ENCODE measurements at regions not wholly inside any gene's neighbourhood (a gene's known extent, or its start where the extent isn't known, plus 50 kb on each side); places are given as distances from the start of the nearest gene placed in this dataset.

- peaks cover 100% of the 10 kb centered on the region for H4K20me1 ChIP-seq
- no peaks in the 10 kb centered on the region for H3K27me3 ChIP-seq
- no peak for TF ChIP-seq Cebpa-rat (IDR thresholded peaks at IDR 0.05)
- H3K9me3 ChIP-seq = no peaks in the 10 kb centered on the region
- H3K9ac ChIP-seq = no peak overlapping the region
- no peak overlapping the region for H3K27ac ChIP-seq
- H3K36me3 ChIP-seq = peaks cover 38% of the 10 kb centered on the region
- peak overlapping the region; percentile 1; the same call in 1 of the 2 replicates for H3K4me2 ChIP-seq
- H3K4me1 ChIP-seq = peaks cover 30% of the 10 kb centered on the region
- H3K4me3 ChIP-seq = no peak overlapping the region
Observed at GRCh38 chr3:72437661-72438406, 410.4 kb downstream of the SHQ1 start.

- no peaks in the 10 kb centered on the region for H3K9me3 ChIP-seq
- H3K27me3 ChIP-seq = no peaks in the 10 kb centered on the region
- H3K9ac ChIP-seq = no peak overlapping the region
- no peak overlapping the region for H3K27ac ChIP-seq
- TF ChIP-seq Cebpa-rat (IDR thresholded peaks at IDR 0.05) = no peak
- peaks cover 38% of the 10 kb centered on the region for H3K36me3 ChIP-seq
- H4K20me1 ChIP-seq = peaks cover 100% of the 10 kb centered on the region
- no peak overlapping the region for H3K4me3 ChIP-seq
- H3K4me1 ChIP-seq = peaks cover 25% of the 10 kb centered on the region
- no peak overlapping the region for H3K4me2 ChIP-seq
Observed at GRCh38 chr3:72436863-72437592, 411.2 kb downstream of the SHQ1 start.

- TF ChIP-seq Cebpa-rat (IDR thresholded peaks at IDR 0.05) = no peak
- Histone ChIP-seq H3K27me3 (no peaks in the 10 kb centered on the region), H3K9ac (no peak overlapping the region), H3K36me3 (peaks cover 26% of the 10 kb centered on the region), H3K4me1 (peaks cover 13% of the 10 kb centered on the region), H3K4me2 (no peak overlapping the region), H3K27ac (no peak overlapping the region), H3K4me3 (no peak overlapping the region), H3K9me3 (no peaks in the 10 kb centered on the region), H4K20me1 (peaks cover 99% of the 10 kb centered on the region)
Observed at GRCh38 chr3:72434296-72434695, 413.9 kb downstream of the SHQ1 start.

GRCh38 chr3:72432246-72432645 lies 416.0 kb downstream of the SHQ1 start:
- Histone ChIP-seq H3K9me3 (no peaks in the 10 kb centered on the region), H3K36me3 (peaks cover 6% of the 10 kb centered on the region; the same call in 1 of the 2 replicates), H3K4me1 (peaks cover 11% of the 10 kb centered on the region; the same call in 1 of the 2 replicates), H3K4me2 (no peak overlapping the region), H3K9ac (no peak overlapping the region), H3K4me3 (no peak overlapping the region), H3K27ac (no peak overlapping the region), H4K20me1 (peaks cover 99% of the 10 kb centered on the region), H3K27me3 (no peaks in the 10 kb centered on the region)
- no peak for TF ChIP-seq Cebpa-rat (IDR thresholded peaks at IDR 0.05)

GRCh38 chr3:72429589-72430353 lies 418.5 kb downstream of the SHQ1 start:
- Histone ChIP-seq H3K27me3 (no peaks in the 10 kb centered on the region), H3K4me1 (peaks cover 28% of the 10 kb centered on the region)

GRCh38 chr3:72428803-72429202 lies 419.4 kb downstream of the SHQ1 start:
- no peaks in the 10 kb centered on the region for H3K27me3 ChIP-seq
- no peaks in the 10 kb centered on the region for H3K36me3 ChIP-seq
- H3K4me3 ChIP-seq = no peak overlapping the region
- H3K9ac ChIP-seq = no peak overlapping the region
- H3K9me3 ChIP-seq = no peaks in the 10 kb centered on the region
- no peak overlapping the region for H3K4me2 ChIP-seq
- H3K4me1 ChIP-seq = peaks cover 28% of the 10 kb centered on the region
- no peak overlapping the region for H3K27ac ChIP-seq
- H4K20me1 ChIP-seq = peaks cover 99% of the 10 kb centered on the region
- TF ChIP-seq Cebpa-rat (IDR thresholded peaks at IDR 0.05) = no peak

More at GRCh38 chr3:72429589-72430353, 418.5 kb downstream of the SHQ1 start:
- no peaks in the 10 kb centered on the region for H3K36me3 ChIP-seq
- H3K4me2 ChIP-seq = no peak overlapping the region
- no peak overlapping the region for H3K4me3 ChIP-seq
- 0 out of 2 replicates have a peak, but pooled peaks have one; percentile 43 for TF ChIP-seq Cebpa-rat (IDR thresholded peaks at IDR 0.05)
- peaks cover 99% of the 10 kb centered on the region for H4K20me1 ChIP-seq
- no peak overlapping the region for H3K27ac ChIP-seq
- H3K9me3 ChIP-seq = no peaks in the 10 kb centered on the region
- no peak overlapping the region for H3K9ac ChIP-seq

GRCh38 chr3:72427624-72428023 lies 420.6 kb downstream of the SHQ1 start:
- no peak for TF ChIP-seq Cebpa-rat (IDR thresholded peaks at IDR 0.05)
- no peaks in the 10 kb centered on the region for H3K27me3 ChIP-seq
- H3K9ac ChIP-seq = no peak overlapping the region
- no peak overlapping the region for H3K4me2 ChIP-seq
- peaks cover 12% of the 10 kb centered on the region for H3K9me3 ChIP-seq
- H3K36me3 ChIP-seq = peaks cover 5% of the 10 kb centered on the region; the same call in 1 of the 2 replicates
- no peak overlapping the region for H3K4me3 ChIP-seq
- H3K4me1 ChIP-seq = peaks cover 28% of the 10 kb centered on the region
- no peak overlapping the region for H3K27ac ChIP-seq
- H4K20me1 ChIP-seq = peaks cover 99% of the 10 kb centered on the region

GRCh38 chr3:72426618-72427397 lies 421.4 kb downstream of the SHQ1 start:
- Histone ChIP-seq H3K4me2 (no peak overlapping the region), H3K4me3 (no peak overlapping the region), H3K9ac (no peak overlapping the region), H4K20me1 (peaks cover 92% of the 10 kb centered on the region), H3K27ac (no peak overlapping the region), H3K36me3 (peaks cover 5% of the 10 kb centered on the region; the same call in 1 of the 2 replicates), H3K4me1 (peaks cover 28% of the 10 kb centered on the region), H3K9me3 (peaks cover 20% of the 10 kb centered on the region), H3K27me3 (no peaks in the 10 kb centered on the region)
- TF ChIP-seq Cebpa-rat (IDR thresholded peaks at IDR 0.05) = no peak

- no peak overlapping the region for H3K27ac ChIP-seq
- H3K9ac ChIP-seq = no peak overlapping the region
- peaks cover 9% of the 10 kb centered on the region for H3K36me3 ChIP-seq
- no peak overlapping the region for H3K4me2 ChIP-seq
- H3K4me1 ChIP-seq = peaks cover 35% of the 10 kb centered on the region
- peaks cover 49% of the 10 kb centered on the region for H3K9me3 ChIP-seq
- H3K4me3 ChIP-seq = no peak overlapping the region
- H3K27me3 ChIP-seq = no peaks in the 10 kb centered on the region
- TF ChIP-seq Cebpa-rat (IDR thresholded peaks at IDR 0.05) = no peak
- peaks cover 91% of the 10 kb centered on the region for H4K20me1 ChIP-seq
Observed at GRCh38 chr3:72423643-72424042, 424.6 kb downstream of the SHQ1 start.

Measured in BLaER1 (cell line).